ENCODE measurements at regions not wholly inside any gene's neighbourhood (a gene's known extent, or its start where the extent isn't known, plus 50 kb on each side); places are given as distances from the start of the nearest gene placed in this dataset.
"Not testable (repeated sequence)": the region's sequence is repeated elsewhere in the genome, so short reads cannot be mapped to it uniquely, and the experiment has no call there.

DNA sequence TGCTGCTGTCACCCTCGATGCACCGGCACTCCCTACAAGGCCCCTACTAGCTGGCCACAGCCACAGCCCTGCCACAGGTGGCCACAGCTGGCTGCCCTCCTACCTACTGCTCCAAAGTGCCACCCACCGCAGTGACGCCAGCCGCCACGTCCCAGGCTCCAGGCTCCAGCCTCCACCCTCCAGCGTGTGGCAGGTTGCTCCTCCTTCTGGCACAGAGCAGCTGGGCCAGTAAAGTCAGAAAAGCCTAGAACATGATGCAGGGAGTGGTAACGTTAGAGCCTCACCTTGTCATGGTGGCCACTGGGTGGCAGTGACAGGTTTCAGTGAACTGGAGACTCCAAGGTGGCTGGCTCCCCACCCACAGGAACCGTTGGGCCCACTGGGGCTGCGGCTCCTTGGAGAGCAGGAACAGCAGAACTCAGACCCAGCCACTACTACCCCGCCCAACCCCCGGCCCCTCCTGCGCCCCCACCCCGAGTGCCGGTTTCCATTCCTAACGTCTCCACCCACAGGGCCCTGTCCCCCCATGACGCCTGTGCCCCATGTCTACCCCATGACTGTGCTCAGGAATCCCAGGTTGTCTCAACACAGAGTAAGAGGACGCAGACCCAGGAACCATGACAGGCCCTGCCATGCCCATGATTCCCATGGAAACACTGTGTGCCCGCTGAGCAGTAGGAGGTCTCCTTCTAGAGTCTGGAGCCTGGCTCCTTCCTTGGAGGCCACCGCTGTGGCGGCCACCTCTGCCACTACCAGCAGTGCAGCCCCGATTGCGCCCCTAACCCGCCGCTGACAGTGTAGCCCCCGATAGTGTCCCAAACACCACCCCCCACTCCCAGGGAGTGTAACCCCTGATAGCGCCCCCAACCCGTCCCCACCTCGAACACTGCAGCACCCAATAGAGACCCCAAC lies 52.3 kb upstream of the ZNF33B start:
- DNase-seq (ENCODE audit: low spot score), result peak; percentile 5

DNA sequence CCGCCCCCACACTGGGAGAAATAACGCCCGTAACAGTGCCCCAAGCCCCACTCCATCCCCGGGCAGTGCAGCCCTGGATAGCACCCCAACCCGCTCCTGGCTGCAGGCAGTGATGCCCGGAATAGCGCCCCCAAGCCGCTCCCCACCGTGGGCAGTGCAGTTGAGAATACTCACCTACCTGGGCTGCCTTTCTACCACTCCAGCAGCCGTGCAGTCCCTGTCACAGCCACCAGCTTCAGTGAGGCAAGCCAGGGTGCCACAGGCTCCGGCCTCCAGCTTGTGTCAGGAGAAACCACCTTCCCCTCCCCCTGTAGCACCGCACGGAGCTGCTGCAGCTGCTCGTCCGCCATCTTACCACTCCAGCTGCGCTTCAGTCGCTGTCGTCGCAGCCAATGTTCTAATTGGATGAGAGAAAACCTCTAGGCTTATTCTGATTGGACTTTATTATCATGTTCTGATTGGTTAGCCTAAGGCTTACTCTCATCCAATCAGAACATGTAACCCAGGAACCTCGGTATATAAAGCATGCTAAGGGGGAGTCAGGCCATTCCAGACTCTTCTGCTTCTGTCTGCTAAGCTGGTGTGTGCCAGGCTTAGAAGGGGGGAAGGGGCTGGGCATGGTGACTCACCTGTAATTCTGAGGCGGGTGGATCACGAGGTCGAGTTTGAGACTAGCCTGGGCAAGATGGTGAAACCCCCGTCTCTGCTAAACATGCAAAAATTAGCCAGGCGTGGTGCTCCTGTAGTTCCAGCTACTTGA lies 53.2 kb upstream of the ZNF33B start:
- no peak for DNase-seq (ENCODE audit: low spot score)

DNA sequence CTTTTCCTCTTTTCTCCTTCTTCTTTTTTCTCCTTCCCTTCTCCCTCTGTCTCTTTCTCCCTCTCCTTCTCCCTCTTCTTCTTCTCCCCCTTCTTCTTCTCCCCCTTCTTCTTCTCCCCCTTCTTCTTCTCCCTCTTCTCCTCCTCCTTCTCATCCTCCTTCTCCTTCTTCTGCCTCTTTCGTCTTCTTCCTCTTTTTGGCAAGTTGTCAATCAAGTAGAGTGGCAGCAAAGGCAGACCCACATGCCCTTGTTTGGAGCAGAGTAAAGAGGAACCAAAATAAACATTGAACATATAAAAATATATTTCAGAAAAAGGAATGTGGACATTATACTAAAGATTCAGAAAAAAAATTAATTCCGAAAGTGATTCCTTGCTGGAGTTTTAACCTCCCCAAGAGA lies 59.6 kb upstream of the ZNF33B start:
- DNase-seq (ENCODE audit: low spot score), result no peak

DNA sequence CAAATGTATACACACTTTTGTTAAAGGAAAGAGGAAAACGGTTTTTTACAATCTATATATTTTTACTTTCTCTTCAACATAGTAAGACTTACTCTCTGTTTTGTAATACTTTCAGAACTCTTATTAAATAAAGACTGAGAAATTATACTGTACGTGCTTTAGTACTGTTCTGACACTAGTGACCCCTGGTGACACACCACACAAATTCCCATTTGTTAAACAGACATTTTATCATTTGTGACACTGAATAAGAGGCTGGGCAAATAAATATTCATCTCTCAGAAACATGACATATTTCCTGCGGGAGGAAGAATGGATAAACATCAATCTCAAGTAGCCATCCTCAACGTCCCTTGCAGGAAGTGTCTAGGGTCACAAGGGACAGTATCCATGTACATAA lies 68.9 kb upstream of the ZNF33B start:
- no peak for DNase-seq (ENCODE audit: low spot score)

DNA sequence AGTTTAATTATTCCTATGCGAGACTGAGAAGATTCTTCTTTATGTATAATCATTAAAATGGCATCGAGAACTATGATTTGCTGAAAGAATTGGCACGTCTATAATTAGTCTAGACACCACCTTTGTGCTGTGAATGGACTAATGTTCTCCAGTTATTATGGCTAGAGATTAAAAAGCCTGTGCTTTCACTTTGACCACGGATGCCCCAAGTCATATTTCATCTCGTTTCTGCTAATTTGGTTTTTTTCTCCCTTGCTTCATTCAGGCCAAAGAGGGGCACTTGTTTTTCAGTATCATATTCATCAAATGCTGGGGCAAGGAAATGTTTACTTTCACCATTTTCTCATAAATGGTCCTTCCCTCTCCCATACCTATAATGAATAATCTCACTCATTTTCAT lies 63.3 kb upstream of the BMS1 start:
- not testable (repeated sequence) for DNase-seq (ENCODE audit: low spot score)

DNA sequence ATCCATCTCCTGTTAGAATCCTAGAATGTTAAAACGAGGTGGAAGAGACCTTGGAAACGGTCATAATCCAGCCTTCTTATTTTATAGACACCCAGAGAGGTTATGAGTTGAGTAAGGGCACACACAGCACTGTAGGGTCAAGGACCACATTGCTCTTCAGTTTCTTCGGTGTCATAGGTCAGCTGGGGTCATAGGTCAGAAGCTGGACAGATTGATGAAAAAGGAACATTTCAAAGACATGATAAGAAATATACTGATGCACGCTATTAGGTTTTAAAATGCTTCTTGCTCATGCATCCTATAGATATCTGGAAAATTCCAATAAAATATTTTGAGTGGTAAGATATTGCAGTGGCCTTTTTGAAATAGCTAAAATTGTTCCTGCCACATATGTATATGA lies 60.0 kb upstream of the BMS1 start:
- no peak for DNase-seq (ENCODE audit: low spot score)

DNA sequence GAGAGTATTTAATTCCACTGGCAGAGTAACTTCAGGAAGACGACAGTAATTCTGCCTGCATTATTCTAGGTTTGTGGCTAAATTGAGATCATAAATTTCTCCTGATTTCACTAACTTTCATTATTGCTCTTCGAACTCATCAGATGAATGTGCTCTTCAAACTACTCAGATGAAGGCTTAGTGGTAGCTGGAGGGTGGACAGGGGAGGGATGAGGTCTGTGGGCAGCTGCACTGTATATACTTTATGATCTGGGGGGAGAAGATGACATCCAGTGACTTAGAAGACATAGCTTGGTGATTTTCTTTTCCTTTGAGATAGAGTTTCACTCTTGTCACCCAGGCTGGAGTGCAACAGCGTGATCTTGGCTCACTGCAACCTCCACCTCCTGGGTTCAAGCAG lies 59.0 kb upstream of the BMS1 start:
- DNase-seq (ENCODE audit: low spot score), result not testable (repeated sequence)

DNA sequence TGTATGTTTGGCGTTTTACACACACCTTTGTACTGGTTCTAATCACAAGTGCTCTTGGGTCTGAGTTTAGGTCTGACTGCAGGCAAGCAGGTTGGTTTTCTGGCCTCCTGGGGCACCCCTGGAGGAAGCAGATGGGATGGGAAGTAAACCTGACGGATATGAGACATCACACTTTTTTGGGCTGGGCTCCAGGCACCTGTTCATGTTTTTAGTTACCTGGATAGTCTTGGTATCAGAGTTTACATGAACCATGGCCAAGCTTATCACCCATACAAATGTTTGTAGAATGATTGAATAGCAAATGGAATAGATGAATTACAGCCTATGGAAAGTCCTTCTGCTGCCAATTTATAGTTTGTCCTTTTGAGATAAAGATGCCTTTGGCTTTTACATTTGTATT lies 57.9 kb upstream of the BMS1 start:
- DNase-seq (ENCODE audit: low spot score), result not testable (repeated sequence)

DNA sequence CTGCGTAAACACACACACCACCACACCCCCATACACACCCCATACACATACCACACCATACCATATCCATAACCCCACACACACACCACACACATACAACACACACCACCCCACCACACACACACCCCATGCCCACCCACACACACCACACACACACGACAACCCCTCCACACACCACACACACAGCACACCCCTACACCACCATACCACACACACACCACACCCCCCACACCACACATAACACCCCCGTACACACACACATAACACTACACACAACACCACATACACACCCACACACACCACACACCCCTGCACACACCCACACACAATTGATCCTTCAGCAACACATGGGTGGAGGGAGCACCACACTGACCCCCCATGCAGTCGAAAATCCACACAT lies 50.3 kb upstream of the BMS1 start:
- no peak for DNase-seq (ENCODE audit: low spot score)

All from NAMALWA (cell line).